IMR-90 (cell line): ENCODE measurements at regions not wholly inside any gene's neighbourhood (a gene's known extent, or its start where the extent isn't known, plus 50 kb on each side); places are given as distances from the start of the nearest gene placed in this dataset.

Source experiments
- MAZ ChIP-seq: IDR thresholded peaks from 2 replicates; pipeline ENCODE4 v1.6.1; 2012; ENCODE audit warnings: low read depth, mild to moderate bottlenecking, low read length, improper control_type of control experiment, moderate library complexity, borderline replicate concordance
- SMC3 ChIP-seq: fragments of 150-350 bp; IDR thresholded peaks from 2 replicates; pipeline ENCODE4 v1.6.1; 2016; ENCODE audit warnings: low read depth, mild to moderate bottlenecking, antibody characterized with exemption, low read length, moderate library complexity
- TF ChIP-seq, protein P1 (sequence below): conservative IDR thresholded peaks from 2 replicates; pipeline ENCODE4 v1.5.1; 2012; ENCODE audit warnings: mild to moderate bottlenecking, low read depth, low read length, improper control_type of control experiment

DNA sequence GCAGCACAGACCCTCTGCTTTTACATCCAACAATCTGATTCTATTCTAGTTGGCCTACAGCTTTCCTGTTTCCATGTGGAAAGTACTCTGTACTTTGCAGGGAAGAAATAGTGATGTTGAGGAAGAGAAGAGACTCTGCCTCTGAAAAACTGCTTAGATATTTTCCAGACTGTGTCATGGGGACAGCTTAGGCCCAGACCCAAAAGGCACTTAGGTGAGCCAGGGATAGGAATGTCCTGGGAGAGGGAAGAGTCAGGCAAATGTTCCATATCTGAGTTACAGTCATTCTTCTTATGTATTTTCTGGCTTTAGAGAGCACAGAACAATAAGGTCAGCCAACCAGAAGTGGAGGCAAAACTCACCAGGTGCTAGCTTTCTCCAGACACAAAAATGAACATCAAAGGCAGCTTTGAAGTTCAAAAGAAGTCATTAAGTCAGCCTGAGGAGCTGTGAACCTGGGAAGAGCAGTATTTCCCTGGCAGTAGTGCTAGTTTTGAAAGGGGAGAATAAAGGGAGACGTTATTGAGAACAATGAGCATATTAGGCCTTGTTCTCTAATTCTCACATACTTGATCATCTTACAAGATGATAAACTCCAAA, 199.7 kb upstream of the LMNTD1 start:
- TF ChIP-seq, protein P1, sequence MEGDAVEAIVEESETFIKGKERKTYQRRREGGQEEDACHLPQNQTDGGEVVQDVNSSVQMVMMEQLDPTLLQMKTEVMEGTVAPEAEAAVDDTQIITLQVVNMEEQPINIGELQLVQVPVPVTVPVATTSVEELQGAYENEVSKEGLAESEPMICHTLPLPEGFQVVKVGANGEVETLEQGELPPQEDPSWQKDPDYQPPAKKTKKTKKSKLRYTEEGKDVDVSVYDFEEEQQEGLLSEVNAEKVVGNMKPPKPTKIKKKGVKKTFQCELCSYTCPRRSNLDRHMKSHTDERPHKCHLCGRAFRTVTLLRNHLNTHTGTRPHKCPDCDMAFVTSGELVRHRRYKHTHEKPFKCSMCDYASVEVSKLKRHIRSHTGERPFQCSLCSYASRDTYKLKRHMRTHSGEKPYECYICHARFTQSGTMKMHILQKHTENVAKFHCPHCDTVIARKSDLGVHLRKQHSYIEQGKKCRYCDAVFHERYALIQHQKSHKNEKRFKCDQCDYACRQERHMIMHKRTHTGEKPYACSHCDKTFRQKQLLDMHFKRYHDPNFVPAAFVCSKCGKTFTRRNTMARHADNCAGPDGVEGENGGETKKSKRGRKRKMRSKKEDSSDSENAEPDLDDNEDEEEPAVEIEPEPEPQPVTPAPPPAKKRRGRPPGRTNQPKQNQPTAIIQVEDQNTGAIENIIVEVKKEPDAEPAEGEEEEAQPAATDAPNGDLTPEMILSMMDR: no peak
- TF ChIP-seq SMC3: no peak
- TF ChIP-seq MAZ: no peak
